HUES48 (cell line): ENCODE measurements at regions not wholly inside any gene's neighbourhood (a gene's known extent, or its start where the extent isn't known, plus 50 kb on each side); places are given as distances from the start of the nearest gene placed in this dataset.

Source experiments
- H3K27ac ChIP-seq: one replicate; pipeline ENCODE4 v1.7.0; 2013; ENCODE audit warnings: low read depth, low read length, inconsistent platforms
- H3K27me3 ChIP-seq: 2 replicates; pipeline ENCODE4 v1.6.1; 2013; ENCODE audit warnings: mild to moderate bottlenecking, low read length; ENCODE audit not compliant: control insufficient read depth, insufficient read depth
- H3K36me3 ChIP-seq: 2 replicates; pipeline ENCODE4 v1.6.1; 2013; ENCODE audit warnings: low read length; ENCODE audit not compliant: control insufficient read depth, insufficient read depth
- H3K4me1 ChIP-seq: 2 replicates; pipeline ENCODE4 v1.6.1; 2013; ENCODE audit warnings: mild to moderate bottlenecking, low read length; ENCODE audit not compliant: control insufficient read depth, insufficient read depth
- H3K4me3 ChIP-seq: 2 replicates; pipeline ENCODE4 v1.5.1; 2013; ENCODE audit warnings: mild to moderate bottlenecking, low read depth, low read length
- H3K9ac ChIP-seq: 2 replicates; pipeline ENCODE4 v1.6.1; 2013; ENCODE audit warnings: mild to moderate bottlenecking, low read depth, low read length, moderate library complexity
- H3K9me3 ChIP-seq: 2 replicates; pipeline ENCODE4 v1.6.1; 2013; ENCODE audit warnings: low read length; ENCODE audit not compliant: control insufficient read depth, insufficient read depth

DNA sequence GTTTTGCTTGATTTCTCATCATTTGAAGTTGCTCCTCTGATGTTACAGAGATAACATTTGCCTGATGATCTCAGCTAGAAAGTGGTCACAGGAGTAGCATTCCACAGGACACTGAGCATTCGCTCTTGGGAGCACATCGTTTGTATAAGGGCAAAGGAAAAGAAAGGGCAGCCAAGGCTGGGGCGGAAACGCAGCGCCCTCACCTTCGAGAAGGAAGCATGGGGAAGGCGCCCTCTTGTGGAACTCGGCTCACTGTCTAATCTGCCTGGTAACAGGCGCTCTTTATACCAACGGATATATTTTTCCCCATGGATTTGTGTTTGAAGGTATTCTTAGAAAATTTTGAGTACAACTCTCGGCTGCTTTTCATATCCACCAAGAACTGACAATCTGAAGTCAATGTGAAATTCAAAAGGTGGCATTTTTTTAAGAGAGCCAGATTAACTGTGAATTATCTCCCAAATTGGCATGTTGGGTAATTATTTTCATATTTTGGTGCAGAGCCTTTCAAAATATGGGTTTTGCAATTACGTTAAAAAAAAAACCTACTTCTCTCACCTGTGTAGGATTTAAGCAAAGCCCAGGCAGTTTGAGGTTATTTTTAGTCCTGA lies 172.7 kb downstream of the CAND1 start:
- Histone ChIP-seq H3K9me3 (0 out of 2 replicates have a peak, but pooled peaks cover 2% of the 10 kb centered on the region), H3K4me1 (peaks cover 7% of the 10 kb centered on the region; the same call in 1 of the 2 replicates), H3K27ac (no peak overlapping the region), H3K36me3 (no peaks in the 10 kb centered on the region), H3K9ac (no peak overlapping the region), H3K27me3 (no peaks in the 10 kb centered on the region), H3K4me3 (no peak overlapping the region)

GRCh38 chr12:67442347-67442841 lies 173.2 kb downstream of the CAND1 start:
- Histone ChIP-seq H3K27ac (no peak overlapping the region), H3K4me3 (no peak overlapping the region), H3K9ac (no peak overlapping the region), H3K4me1 (peaks cover 7% of the 10 kb centered on the region; the same call in 1 of the 2 replicates), H3K27me3 (no peaks in the 10 kb centered on the region), H3K36me3 (no peaks in the 10 kb centered on the region), H3K9me3 (0 out of 2 replicates have a peak, but pooled peaks cover 2% of the 10 kb centered on the region)

DNA sequence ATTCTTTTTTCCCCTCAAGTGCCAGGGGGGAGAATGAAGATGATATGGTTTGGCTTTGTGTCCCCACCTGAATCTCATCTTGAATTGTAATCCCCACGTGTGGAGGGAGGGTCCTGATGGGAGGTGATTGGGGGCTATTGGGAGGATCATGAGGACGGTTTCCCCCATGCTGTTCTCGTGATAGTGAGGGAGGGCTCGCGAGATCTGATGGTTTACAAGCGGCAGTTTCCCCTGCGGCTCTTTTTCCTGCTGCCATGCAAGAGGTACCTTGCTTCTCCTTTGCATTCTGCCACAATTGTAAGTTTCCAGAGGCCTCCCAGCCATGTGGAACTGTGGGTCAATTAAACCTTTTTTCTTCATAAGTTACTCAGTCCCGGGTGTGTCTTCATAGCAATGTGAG lies 173.7 kb downstream of the CAND1 start:
- Histone ChIP-seq H3K9ac (no peak overlapping the region), H3K36me3 (no peaks in the 10 kb centered on the region), H3K9me3 (0 out of 2 replicates have a peak, but pooled peaks cover 2% of the 10 kb centered on the region), H3K4me3 (no peak overlapping the region), H3K27ac (no peak overlapping the region), H3K27me3 (no peaks in the 10 kb centered on the region), H3K4me1 (peaks cover 7% of the 10 kb centered on the region; the same call in 1 of the 2 replicates)

GRCh38 chr12:67444542-67444941 lies 175.4 kb downstream of the CAND1 start:
- no peak overlapping the region for H3K27ac ChIP-seq

DNA sequence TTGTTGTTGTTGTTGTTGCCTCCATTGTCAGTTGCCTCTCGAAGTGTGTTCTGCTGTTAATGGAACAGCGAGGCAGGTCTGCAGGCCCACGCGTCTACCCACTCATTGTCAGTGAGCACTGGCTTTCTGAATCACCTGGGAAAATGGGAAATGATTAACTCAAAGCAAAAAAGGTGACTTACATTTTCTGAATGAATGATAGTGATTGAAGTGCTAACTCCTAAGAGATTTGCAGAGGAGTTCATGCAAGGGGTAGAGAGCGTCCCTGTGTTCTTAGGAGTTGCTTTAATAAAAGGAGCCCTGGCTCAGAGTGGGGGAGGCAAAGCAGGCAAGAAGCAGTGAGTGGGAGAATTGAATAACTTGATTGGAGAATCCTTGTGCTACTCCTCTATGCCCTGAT lies 177.6 kb downstream of the CAND1 start:
- Histone ChIP-seq H3K9ac (no peak overlapping the region), H3K4me1 (peaks cover 4% of the 10 kb centered on the region; the same call in 1 of the 2 replicates), H3K36me3 (no peaks in the 10 kb centered on the region), H3K4me3 (no peak overlapping the region), H3K27me3 (no peaks in the 10 kb centered on the region), H3K27ac (no peak overlapping the region), H3K9me3 (0 out of 2 replicates have a peak, but pooled peaks cover 2% of the 10 kb centered on the region)

More at GRCh38 chr12:67444542-67444941, 175.4 kb downstream of the CAND1 start:
- no peaks in the 10 kb centered on the region for H3K36me3 ChIP-seq
- H3K9ac ChIP-seq = no peak overlapping the region
- no peak overlapping the region for H3K4me3 ChIP-seq
- 0 out of 2 replicates have a peak, but pooled peaks cover 2% of the 10 kb centered on the region for H3K9me3 ChIP-seq
- H3K4me1 ChIP-seq = peaks cover 7% of the 10 kb centered on the region; the same call in 1 of the 2 replicates
- no peaks in the 10 kb centered on the region for H3K27me3 ChIP-seq

GRCh38 chr12:67447180-67447579 lies 178.0 kb downstream of the CAND1 start:
- no peak overlapping the region for H3K4me3 ChIP-seq
- no peaks in the 10 kb centered on the region for H3K36me3 ChIP-seq
- H3K4me1 ChIP-seq = peaks cover 4% of the 10 kb centered on the region; the same call in 1 of the 2 replicates
- no peaks in the 10 kb centered on the region for H3K27me3 ChIP-seq
- no peak overlapping the region for H3K9ac ChIP-seq
- H3K9me3 ChIP-seq = 0 out of 2 replicates have a peak, but pooled peaks cover 2% of the 10 kb centered on the region
- no peak overlapping the region for H3K27ac ChIP-seq

- Histone ChIP-seq H3K27ac (no peak overlapping the region), H3K36me3 (no peaks in the 10 kb centered on the region), H3K9ac (no peak overlapping the region), H3K4me1 (no peaks in the 10 kb centered on the region), H3K9me3 (0 out of 2 replicates have a peak, but pooled peaks cover 2% of the 10 kb centered on the region), H3K4me3 (no peak overlapping the region), H3K27me3 (no peaks in the 10 kb centered on the region)
Measured at GRCh38 chr12:67449591-67450052, 180.5 kb downstream of the CAND1 start.

GRCh38 chr12:67450441-67450840 lies 181.3 kb downstream of the CAND1 start:
- Histone ChIP-seq H3K27ac (no peak overlapping the region), H3K4me3 (no peak overlapping the region)

DNA sequence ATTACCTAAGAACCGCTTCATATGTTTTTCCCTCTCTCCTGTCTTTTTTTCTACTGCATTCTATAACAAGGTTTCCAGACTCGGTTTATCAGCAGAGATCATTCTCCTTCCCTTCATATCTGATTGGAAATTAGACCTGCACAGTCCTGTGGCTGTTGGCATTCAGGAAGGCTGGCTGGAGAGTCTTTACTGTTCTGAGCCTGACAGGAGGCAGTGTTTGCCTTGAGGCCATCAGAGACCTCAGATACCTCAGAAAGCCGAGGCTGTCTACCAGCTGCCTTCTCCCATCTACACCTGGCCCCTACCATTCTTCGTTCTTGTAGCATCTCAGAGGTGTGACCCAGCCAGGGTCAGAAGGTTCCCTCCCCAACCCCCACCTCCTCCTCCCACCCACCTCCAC lies 182.0 kb downstream of the CAND1 start:
- no peak overlapping the region for H3K9ac ChIP-seq
- H3K27me3 ChIP-seq = no peaks in the 10 kb centered on the region
- H3K4me1 ChIP-seq = no peaks in the 10 kb centered on the region
- no peaks in the 10 kb centered on the region for H3K36me3 ChIP-seq
- no peak overlapping the region for H3K27ac ChIP-seq
- no peaks in the 10 kb centered on the region for H3K9me3 ChIP-seq
- no peak overlapping the region for H3K4me3 ChIP-seq

More at GRCh38 chr12:67450441-67450840, 181.3 kb downstream of the CAND1 start:
- Histone ChIP-seq H3K36me3 (no peaks in the 10 kb centered on the region), H3K4me1 (no peaks in the 10 kb centered on the region), H3K27me3 (no peaks in the 10 kb centered on the region), H3K9me3 (no peaks in the 10 kb centered on the region), H3K9ac (no peak overlapping the region)

- Histone ChIP-seq H3K36me3 (no peaks in the 10 kb centered on the region), H3K4me3 (no peak overlapping the region), H3K9ac (no peak overlapping the region), H3K9me3 (no peaks in the 10 kb centered on the region), H3K27me3 (no peaks in the 10 kb centered on the region), H3K27ac (no peak overlapping the region), H3K4me1 (peaks cover 4% of the 10 kb centered on the region; the same call in 1 of the 2 replicates)
Measured at GRCh38 chr12:67452119-67452805, 183.1 kb downstream of the CAND1 start.

DNA sequence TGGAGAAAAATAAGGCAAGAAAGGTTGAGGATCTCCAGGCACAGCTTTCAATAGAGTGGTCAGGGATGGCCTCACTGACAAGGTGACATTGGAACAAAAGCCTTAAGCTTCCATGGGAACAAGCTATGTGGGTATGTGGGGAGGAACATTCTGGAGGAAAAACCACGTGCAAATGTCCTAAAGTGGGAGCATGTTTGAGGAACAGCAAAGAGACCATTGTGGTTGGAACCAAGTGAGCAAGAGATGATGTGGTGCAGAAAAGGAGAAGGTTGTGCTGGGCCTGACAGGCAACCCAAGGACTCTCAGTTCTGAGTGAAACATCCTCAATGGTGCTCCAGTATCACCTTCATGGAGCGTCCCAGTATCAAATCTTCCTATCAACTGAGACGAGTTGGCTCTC lies 184.0 kb downstream of the CAND1 start:
- no peak overlapping the region for H3K9ac ChIP-seq
- H3K27ac ChIP-seq = no peak overlapping the region
- peaks cover 4% of the 10 kb centered on the region; the same call in 1 of the 2 replicates for H3K4me1 ChIP-seq
- H3K36me3 ChIP-seq = no peaks in the 10 kb centered on the region
- no peak overlapping the region for H3K4me3 ChIP-seq
- no peaks in the 10 kb centered on the region for H3K27me3 ChIP-seq
- H3K9me3 ChIP-seq = no peaks in the 10 kb centered on the region
